Stimulated activated CD4-positive, alpha-beta T cell treated with anti-CD3 and anti-CD28 coated beads, TNF-alpha, amount 100 ng/mL, for 48 hours (primary cell): ENCODE measurements at regions not wholly inside any gene's neighbourhood (a gene's known extent, or its start where the extent isn't known, plus 50 kb on each side); places are given as distances from the start of the nearest gene placed in this dataset.

Source experiments
- DNase-seq, 3 donors: peaks; one replicate each; pipeline ENCODE4 v3.0.0-alpha.2; 2020; ENCODE audit warnings: low read depth in 3 of 3

DNA sequence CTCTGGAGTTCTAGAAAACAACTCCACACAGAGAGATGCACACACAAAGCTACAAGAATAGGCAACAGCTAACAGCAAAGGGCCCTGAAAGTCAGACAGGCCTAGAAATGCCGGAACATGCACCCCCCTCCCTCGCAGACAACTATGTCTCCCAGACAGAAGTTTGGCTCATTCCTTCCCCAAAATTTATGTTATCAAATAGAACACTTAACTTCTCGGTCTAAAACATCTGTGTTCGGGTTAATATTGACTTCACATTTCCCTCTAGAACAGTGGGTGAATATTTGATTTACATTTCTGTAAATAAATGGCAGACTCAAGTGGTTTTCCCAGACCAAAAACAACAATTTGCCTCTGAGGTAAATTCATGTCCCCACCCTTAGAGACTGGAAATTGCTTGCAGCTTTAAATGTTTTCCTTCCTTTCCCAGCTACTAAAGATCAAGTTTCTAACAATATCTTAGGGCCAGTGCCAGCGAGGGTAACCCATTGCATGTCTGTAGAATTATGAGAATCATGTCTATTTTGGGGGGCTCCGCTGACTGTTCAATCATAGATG, 92.5 kb upstream of the INHBA start:
- DNase-seq = no peak

DNA sequence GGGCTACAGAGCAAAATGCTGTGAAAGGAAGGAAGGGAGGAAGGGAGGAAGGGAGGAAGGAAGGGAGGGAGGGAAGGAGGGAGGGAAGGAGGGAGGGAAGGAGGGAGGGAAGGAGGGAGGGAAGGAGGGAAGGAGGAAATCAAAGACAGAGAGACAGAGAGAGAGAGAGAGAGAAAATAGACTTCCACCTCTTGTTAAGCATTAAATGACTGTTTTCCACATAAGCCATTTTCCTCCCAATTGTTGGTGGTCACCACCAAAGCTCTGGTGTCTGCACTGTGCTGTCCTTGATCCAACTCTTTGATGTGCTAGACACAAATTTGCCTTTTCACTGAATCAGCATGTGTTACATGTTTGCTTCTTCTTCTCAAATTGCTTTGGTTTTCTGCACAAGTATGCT, 90.7 kb upstream of the INHBA start:
- no peak for DNase-seq

DNA sequence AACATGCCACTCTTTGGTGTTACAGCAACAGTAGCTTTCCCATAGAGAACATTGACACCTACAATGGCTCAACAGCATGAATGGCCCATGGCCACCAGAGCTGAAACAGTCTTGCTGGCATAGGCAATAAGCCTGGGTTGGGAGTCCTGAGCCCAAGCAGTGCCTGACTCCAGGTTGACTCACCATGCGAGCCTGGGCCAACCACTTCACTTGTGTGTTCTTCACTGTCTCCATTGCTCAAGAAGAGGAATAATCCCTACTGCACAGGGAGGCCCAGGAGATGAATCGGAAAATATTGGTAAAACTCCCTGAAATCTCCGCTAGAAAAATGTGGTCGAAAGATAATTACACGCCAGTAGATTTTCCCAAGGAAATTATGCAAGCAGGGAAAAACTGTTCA, 89.2 kb upstream of the INHBA start:
- DNase-seq = no peak

DNA sequence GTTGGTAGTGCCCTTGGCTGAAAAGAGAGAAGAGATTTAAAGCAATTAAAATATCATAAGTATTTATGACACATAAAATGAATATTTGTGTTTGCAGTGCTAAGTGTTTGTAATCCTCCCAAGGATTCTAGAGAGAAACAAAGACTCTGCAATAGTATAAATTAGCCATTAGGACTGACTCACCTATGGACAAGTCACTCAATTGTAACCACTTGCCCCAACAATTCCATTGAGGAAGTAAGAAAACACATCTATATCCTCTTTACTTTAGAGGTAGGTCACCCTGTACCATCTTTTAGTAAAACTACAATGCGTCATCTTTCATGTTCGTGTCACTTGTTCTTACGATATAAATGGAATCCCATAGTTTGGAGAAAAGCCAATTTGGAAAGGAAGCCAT, 85.7 kb upstream of the INHBA start:
- no peak for DNase-seq

DNA sequence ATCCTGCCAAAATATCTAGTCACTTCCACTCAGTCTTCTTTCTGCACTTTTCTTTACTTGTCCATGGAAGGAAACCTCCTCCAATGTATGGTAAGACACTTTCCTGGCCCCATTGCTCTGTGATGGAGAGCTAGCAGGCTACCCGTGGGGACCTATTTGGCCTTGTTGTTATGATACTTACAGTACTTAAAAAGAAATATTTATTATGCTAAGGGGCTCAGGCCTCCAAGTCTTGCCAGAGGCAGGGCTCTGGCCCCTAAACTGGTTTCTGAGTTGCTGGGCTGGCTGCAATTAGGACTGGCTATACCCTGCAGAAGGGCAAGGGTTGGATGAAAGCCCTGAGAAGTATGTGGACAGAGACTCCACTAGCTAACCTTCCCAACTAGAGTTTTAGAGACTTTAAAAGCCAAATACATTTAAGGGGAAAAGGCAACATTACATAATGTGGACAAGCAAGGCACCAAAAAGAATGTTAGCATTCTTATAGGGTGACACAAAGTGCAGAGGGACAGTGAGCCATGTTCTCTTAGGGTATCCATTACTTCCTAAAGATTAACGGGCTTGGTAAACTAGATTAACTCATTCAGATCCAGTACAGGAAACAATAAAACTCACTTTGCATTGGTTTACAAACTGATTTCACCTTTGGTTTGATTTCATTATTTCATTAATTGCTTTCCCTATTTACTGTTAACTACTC, 84.9 kb upstream of the INHBA start:
- DNase-seq = no peak

DNA sequence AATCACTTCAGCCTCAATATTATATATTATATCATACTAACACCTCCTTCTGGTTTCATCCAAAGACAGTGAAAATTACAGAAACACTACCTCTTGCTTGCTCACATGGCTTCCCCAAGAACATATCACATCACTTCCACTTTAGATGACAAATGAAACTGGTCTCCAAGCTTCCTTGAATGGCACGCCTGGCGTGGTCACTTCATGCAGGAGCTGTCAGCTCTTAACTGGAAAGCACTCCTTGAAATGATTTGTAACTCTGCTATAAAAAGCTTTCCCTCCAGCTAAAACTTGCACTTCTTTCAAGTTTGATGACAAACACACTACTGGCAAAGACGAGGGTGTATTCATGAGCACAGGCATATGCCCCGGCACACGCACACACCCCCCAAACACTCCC, 84.1 kb upstream of the INHBA start:
- DNase-seq = no peak

DNA sequence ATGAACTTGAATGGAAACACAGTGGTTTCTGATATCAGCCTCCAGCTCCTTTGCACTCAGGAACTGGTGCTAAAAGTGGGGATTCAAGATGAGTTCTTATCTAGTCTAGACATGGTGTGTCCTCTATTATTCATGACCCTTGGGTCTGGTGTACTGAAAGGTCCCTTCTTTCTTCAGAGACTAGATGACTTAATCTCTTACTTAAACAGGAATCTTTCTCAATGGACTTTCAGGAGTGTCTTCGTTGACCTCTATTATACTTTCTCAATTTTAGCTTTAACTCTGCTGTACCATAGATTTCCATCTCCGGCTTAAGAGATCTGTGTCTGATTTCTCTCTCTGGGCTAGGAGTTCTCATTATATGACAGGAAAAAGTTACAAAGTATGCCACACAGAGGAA, 83.5 kb upstream of the INHBA start:
- no peak for DNase-seq

DNA sequence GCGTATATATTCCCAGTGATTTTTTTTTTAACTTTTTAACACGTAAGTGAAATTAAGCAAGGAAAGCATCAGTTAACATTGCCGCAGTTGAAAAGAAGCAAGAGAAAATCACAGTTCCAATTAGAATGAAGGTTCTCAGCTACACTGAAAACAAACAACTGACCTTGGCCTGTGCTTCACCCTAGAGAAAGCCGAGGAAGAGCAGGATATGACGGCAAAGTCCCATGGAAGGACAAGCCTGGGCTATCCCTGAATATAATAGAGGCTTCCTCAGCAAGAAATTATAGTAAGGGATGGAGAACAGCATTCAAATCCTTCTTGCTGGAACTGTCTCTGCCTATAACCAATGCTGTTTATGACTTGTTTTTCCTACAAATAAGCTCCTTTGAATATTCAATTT, 83.0 kb upstream of the INHBA start:
- no peak for DNase-seq

DNA sequence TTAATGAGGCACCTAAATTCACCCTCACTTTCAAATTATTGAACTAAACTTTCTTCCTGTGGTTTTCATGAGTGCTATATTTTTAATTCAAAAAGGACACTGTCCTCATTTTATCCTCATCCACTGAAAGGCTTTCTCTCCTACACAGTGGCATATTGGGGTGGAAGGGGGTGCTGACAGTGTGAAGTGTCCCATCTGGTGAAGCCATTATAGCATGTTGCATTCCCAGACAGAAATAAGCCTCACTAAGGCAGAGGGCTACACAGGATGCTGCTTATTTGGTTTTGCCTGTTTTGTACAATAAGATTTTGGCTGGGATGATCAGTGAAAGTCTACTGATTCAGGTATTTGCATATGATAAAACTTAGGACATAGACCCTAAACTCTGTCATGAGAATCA, 82.4 kb upstream of the INHBA start:
- DNase-seq = no peak

DNA sequence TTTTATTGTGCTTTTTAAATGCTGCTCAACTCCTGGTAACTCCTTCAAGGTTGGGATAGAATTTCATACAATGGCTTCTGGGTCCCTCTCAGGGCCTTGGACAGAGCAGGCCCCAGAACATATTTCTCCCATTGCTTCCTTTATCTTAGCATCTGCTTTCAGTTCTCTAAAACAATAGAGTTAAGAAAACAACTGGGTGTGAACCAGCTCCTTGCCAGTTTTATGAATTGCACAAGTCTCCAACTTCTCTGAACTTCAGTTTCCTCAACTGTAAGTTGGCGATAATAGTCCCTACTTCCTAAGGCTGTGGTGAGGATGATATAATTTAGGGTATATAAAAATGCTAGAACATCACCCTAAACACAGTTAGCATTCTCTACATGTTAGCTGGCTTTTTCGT, 77.0 kb upstream of the INHBA start:
- no peak for DNase-seq

DNA sequence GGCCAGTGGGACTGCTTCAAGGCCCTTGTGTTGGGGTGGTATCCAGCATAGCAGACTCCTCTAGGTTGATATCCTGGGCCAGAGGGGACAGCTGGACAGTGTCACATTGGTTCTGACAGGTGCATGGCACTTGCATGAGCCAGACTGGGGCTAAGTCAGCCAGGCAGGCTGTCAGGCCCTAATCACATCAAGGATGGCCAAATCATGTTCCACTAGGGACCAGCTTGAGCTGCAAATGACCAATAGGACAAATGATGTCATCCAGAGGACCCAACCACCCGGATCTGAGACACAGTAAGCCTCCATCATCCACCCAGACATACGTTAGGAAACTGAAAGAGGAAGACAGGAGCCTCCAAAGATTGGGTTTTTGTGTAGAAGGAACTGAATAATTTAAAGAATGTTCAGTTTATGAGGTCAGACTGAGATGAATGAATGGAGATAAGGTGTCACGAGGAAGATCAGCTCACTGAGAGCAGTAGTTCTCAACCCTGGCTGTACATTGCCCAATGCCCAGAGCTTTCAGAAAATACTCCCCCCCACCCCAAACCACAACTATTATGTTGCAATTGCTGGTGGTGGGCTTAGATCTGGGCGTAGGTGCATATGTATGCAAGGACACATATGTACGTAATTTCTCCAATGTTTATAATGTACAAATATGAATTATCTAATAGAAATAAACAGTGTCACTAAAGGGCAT, 75.2 kb upstream of the INHBA start:
- no peak for DNase-seq

DNA sequence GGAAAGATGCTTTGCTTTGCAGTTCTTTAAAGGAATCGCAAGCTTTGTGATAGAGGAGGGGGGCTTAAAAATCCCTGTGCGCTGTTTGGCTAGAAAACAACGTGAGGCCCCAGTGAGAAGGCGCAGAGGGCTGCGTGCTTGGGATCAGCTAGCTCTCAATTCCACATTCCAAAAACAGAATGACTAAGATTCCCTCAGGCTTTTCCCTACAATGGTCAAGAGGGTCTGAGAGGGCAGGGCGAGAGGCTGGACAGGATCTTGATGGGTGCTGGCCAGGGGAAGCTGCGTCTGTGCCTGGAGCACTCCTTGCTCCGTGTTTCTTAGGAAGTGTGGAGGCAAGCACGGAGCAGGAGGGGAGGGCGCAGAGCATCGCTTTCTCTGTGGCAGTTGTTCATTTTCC, 72.1 kb upstream of the INHBA start:
- DNase-seq = no peak

DNA sequence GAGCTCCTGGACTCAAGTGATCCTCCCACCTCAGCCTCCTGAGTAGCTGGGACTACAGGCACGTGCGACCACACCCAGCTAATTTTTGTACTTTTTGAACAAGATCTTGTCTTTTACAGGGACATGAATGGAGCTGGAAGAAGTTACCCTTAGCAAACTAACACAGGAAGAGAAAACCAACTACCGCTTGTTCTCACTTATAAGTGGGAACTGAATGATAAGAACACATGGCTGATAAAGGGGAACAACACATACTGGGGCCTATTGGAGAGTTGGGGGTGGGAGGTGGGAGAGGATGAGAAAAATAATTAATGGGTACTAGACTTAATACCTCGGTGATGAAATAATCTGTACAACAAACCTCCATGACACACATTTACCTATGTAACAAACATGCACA, 70.9 kb upstream of the INHBA start:
- no peak for DNase-seq

DNA sequence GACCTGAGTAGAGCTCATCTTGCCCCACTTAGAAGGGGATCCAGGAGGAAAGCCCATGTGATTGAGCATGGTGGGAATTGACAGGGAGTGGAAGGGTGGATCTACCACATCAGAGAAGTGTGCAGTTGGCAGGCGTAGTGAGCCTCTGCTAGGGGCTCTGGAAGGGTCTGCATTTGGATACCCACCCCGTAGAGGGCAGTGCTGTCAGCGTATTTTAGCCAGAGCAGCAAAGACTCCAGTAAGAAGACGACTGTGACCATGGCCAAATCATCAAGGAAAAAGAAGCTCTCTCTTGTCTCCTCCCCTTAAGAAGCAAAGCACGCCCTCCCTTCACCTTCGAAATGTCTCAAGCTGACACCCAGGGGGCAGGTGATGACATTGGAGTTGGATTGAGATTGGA, 68.8 kb upstream of the INHBA start:
- no peak for DNase-seq

DNA sequence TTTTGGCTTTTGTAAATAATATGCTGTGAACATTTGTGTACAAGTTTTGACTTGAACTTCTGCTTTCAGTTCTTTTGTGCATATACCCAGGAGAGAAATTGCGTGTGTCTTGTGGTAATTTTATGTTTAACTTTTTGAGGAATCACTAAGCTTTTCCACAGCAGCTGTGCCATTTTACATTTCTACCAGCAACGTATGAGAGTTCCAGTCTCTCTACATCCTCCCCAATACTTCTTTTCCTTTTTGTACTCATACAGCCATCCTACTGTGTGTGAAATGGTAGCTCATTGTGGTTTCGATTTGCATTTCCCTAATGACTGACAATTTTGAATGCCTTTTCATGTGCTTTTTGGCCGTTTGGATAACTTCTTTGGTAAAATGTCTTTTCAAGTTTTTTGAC, 66.3 kb upstream of the INHBA start:
- no peak for DNase-seq

DNA sequence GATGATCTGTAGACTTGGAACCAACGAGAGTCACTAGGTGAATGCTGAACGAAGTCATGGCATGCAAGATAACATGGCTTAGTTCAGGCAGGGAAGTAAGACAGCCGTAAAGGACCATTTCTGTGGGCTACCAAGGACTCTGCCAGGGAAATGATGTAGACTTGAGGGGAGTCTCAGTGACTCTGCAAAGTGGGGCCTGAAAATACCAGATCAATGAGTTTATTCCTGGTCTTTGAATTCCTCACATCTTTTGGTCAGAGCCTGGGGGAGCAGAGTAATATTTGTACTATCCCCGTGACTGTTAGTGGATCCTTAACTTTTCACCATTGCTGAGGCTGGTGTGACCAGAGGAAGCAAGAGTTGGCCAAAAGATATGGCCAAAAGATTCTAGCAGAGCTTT, 60.7 kb upstream of the INHBA start:
- no peak for DNase-seq

DNA sequence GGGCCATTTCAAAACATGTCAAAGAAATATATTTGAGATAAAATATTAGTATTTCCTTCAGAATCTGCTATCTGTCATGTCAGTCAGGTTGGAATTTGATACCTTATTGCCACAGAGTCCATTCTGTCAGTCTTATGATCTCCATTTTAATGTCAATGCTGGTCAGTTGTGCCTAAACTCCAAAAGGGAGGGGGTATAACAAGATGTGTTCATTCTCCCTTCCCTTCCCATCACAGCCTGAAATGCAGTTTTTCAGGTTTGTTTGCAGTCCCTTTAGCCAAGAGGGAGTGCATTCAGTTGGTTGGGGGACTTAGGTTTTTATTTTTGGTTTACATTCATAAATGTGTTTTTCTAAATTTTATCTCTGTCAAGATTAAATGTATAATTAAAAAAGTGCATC, 59.8 kb upstream of the INHBA start:
- DNase-seq = no peak

DNA sequence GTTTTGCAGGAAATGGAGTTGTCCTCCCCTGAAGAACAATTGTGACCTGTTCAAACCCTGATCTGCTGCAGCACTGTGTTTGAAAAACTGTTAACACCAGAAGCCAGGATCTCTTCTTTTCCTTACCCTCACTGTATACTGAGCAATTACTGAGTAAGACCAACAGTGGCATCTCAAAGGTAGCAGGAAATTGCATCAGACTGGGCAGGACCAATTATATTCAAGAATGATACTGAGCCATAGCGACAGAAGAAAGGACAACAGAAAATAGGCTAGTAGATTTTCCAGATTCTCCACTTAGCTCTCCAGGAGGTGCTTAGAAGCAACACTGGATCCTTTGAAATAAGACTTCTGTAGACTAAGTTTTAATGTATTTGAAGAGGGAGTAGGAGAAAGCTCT, 57.4 kb upstream of the INHBA start:
- DNase-seq = no peak

DNA sequence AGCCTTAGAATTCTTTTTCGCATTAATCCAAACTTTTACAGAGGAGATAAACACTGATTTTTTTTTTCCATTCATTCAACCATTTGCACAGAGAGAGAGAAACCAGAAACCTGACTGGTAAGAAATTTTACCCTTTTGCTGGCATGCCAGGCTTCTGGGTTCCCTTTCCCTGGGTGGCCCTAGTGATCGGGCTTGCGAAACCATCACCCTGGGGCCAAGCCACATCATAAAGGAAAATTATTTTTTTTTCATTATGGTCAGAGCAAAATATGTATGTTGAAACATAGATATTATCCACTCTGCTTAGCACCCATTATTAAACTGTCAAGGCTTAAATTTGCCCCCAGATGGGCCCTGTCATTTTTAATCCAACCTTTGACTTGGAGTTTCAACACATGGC, 55.4 kb upstream of the INHBA start:
- no peak for DNase-seq

DNA sequence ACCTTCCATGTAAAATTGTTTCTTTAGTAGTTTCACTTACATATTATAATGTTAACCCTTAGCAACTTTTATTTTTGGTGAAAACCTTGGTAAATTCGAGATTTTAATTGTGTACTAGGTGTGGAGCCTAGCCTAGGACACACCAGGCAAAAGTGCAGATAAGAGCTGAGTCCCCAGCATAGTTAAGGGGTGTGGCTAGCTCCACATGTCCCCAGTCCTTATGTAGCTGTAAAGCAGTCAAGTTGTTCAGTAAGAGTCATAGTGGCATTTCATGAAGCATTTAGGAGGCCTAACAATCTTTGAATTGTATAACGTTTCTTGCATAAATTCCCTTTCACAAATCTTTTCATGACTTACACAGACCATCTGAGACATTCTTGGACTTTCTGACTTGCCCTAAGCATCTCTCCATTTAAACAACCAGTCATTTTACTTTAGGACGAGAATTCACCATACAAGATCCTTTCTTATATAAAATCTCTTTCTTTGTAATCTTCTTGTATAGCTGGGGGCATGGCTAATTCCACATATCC, 53.8 kb upstream of the INHBA start:
- DNase-seq = no peak

DNA sequence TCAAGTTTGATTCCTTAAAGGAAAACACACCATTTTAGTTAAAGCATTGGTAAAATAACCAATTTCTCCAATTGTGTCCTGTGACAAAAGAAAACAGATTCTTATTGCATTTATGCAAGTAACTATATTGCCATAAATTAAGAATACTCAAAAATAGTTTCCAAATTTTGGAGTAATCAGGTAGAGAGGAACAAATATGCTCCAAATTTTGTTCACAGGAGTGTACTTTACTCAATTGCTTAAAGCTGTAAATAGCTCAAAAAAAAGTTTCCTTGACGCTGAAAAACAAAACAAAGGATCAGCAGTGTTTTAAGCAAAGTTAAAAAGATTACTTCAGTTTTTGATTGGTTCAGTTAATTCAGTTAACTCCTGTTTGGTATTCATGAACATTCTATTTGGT, 52.2 kb upstream of the INHBA start:
- no peak for DNase-seq

DNA sequence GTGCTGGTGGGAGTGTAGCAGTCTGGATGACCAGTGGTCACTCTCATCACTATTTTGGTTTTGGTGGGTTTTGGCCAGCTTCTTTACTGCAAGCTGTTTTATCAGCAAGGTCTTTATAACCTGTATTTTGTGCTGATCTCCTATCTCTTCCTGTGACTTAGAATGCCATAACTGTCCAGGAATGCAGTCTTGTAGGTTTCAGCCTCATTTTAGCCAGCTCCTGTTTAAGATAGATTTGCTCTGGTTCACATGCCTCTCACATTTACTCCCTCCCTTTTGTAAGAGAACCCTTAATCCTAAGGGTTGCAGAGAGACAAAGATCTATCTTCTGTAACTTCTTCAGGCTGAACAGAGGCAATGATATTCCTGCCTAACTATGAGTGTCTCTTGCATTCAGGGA, 51.2 kb upstream of the INHBA start:
- DNase-seq = no peak
